ENCODE measurements at regions not wholly inside any gene's neighbourhood (a gene's known extent, or its start where the extent isn't known, plus 50 kb on each side); places are given as distances from the start of the nearest gene placed in this dataset.

- TF ChIP-seq MYC (IDR thresholded peaks at IDR 0.05; ENCODE audit: low read depth, low read length) (no peak), MAX (IDR thresholded peaks at IDR 0.05; ENCODE audit: low read depth, low read length) (no peak), POLR2A (IDR thresholded peaks at IDR 0.05; ENCODE audit: extremely low read depth, insufficient read length) (no peak), CTCF (IDR thresholded peaks at IDR 0.05; ENCODE audit: low read depth, low read length) (no peak)
Observed at GRCh38 chr11:98559961-98560360, 460.8 kb upstream of the CNTN5 start.

DNA sequence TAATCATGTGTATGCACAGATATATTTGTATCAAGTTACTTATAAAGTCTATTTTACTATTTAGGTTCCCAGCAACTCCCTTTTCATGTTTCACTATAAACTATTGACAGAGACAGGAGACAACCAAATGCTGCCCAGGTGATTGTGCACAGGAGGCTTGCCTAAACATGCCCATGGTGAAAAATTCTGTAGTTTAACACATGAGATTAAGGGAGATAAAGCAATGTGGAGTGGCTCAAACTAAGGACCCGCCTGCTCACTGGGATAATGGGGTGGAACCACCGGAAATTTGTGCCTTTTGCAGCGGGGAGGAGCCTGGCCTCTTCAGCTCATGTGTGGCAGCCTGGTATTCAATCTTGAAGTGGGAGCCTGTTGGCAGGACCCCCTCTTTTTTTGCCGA lies 459.5 kb upstream of the CNTN5 start:
- no peak for DNase-seq (ENCODE audit: low read depth)
- no peak for TF ChIP-seq MYC (IDR thresholded peaks at IDR 0.05; ENCODE audit: low read depth, low read length)
- no peak for TF ChIP-seq POLR2A (IDR thresholded peaks at IDR 0.05; ENCODE audit: extremely low read depth, insufficient read length)
- no peak for TF ChIP-seq CTCF (IDR thresholded peaks at IDR 0.05; ENCODE audit: low read depth, low read length)
- TF ChIP-seq MAX (IDR thresholded peaks at IDR 0.05; ENCODE audit: low read depth, low read length), result no peak
- H3K4me3 ChIP-seq (ENCODE audit: low read depth, low read length), result no peak overlapping the region

More at GRCh38 chr11:98559961-98560360, 460.8 kb upstream of the CNTN5 start:
- H3K4me3 ChIP-seq (ENCODE audit: low read depth, low read length), result no peak overlapping the region
- no peak for DNase-seq (ENCODE audit: low read depth)

GRCh38 chr11:98561877-98562395 lies 458.8 kb upstream of the CNTN5 start:
- TF ChIP-seq POLR2A (IDR thresholded peaks at IDR 0.05; ENCODE audit: extremely low read depth, insufficient read length) (no peak), MYC (IDR thresholded peaks at IDR 0.05; ENCODE audit: low read depth, low read length) (no peak), CTCF (IDR thresholded peaks at IDR 0.05; ENCODE audit: low read depth, low read length) (no peak), MAX (IDR thresholded peaks at IDR 0.05; ENCODE audit: low read depth, low read length) (no peak)
- no peak for DNase-seq (ENCODE audit: low read depth)
- H3K4me3 ChIP-seq (ENCODE audit: low read depth, low read length), result no peak overlapping the region

DNA sequence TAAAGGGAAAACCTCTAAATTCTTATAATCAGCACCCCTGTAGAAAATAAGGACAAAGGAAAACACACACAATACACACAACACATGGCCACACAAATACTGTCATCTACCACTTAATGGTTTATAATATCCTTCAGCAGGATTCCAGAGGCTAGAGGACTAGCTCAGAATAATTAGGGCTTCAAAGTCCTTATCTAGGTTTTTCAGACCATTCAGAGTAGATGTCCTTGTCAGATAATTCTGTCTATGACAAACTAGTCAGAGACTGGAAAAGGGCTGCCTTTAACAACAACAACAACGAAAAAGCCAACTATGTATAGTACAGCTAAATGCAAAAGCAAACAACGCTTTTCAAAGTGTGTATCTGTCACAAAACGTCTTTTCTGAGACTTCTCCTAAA lies 456.5 kb upstream of the CNTN5 start:
- no peak overlapping the region for H3K4me3 ChIP-seq (ENCODE audit: low read depth, low read length)
- TF ChIP-seq MAX (IDR thresholded peaks at IDR 0.05; ENCODE audit: low read depth, low read length) (no peak), CTCF (IDR thresholded peaks at IDR 0.05; ENCODE audit: low read depth, low read length) (no peak), MYC (IDR thresholded peaks at IDR 0.05; ENCODE audit: low read depth, low read length) (no peak), POLR2A (IDR thresholded peaks at IDR 0.05; ENCODE audit: extremely low read depth, insufficient read length) (no peak)
- no peak for DNase-seq (ENCODE audit: low read depth)

DNA sequence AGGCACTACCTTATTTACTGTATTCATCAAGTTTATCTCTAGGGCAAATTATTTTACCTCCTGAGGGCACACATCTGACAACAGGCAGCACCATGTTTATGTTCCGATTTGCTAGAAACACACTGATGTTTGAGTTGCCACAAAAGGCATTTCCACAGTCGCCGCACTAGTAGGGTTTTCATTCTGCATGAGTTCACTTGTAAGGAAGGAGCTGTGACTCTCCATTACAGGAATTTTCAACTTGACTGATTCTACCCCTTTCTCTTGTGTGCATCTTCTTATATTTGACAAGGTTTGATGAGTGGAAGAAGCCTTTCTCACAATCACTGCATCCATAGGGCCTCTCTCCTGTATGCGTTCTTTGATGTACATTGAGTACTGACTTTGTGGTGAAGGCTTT lies 455.9 kb upstream of the CNTN5 start:
- TF ChIP-seq CTCF (IDR thresholded peaks at IDR 0.05; ENCODE audit: low read depth, low read length) (no peak), MYC (IDR thresholded peaks at IDR 0.05; ENCODE audit: low read depth, low read length) (no peak), MAX (IDR thresholded peaks at IDR 0.05; ENCODE audit: low read depth, low read length) (no peak), POLR2A (IDR thresholded peaks at IDR 0.05; ENCODE audit: extremely low read depth, insufficient read length) (no peak)
- no peak for DNase-seq (ENCODE audit: low read depth)

More for the DNA sequence above, 455.9 kb upstream of the CNTN5 start:
- no peak overlapping the region for H3K4me3 ChIP-seq (ENCODE audit: low read depth, low read length)

Measured in NB4 (cell line).